ENCODE measurements at regions not wholly inside any gene's neighbourhood (a gene's known extent, or its start where the extent isn't known, plus 50 kb on each side); places are given as distances from the start of the nearest gene placed in this dataset.
"Not testable (repeated sequence)": the region's sequence is repeated elsewhere in the genome, so short reads cannot be mapped to it uniquely, and the experiment has no call there.

DNA sequence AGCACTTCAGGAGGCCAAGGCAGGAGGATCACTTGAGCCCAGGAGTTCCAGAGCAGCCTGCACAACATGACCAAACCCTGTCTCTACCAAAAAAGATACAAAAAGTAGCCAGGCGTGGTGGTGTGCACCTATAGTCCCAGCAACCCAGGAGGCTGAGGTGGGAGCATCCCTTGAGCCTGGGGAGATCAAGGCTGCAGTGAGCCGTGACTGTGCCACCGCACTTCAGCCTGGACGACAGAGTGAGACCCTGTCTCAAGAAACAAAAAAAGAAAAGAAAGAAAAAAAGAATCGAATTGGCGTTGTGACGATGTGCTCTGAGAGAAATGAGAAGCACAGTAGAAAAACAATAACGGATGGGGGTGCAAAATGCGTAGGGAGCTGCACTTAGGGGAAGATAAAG lies 101.4 kb downstream of the NDFIP1 start:
- no peaks in the 10 kb centered on the region for H3K4me1 ChIP-seq
- DNase-seq (ENCODE audit: low spot score in 2 of 2): no peak
- no peak overlapping the region for H3K27ac ChIP-seq
- TF ChIP-seq POLR2A (IDR thresholded peaks at IDR 0.05) (no peak), EP300 (IDR thresholded peaks at IDR 0.05) (no peak), POLR2AphosphoS5 (IDR thresholded peaks at IDR 0.05) (no peak)
- TF ChIP-seq, protein P1, sequence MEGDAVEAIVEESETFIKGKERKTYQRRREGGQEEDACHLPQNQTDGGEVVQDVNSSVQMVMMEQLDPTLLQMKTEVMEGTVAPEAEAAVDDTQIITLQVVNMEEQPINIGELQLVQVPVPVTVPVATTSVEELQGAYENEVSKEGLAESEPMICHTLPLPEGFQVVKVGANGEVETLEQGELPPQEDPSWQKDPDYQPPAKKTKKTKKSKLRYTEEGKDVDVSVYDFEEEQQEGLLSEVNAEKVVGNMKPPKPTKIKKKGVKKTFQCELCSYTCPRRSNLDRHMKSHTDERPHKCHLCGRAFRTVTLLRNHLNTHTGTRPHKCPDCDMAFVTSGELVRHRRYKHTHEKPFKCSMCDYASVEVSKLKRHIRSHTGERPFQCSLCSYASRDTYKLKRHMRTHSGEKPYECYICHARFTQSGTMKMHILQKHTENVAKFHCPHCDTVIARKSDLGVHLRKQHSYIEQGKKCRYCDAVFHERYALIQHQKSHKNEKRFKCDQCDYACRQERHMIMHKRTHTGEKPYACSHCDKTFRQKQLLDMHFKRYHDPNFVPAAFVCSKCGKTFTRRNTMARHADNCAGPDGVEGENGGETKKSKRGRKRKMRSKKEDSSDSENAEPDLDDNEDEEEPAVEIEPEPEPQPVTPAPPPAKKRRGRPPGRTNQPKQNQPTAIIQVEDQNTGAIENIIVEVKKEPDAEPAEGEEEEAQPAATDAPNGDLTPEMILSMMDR (IDR thresholded peaks at IDR 0.05): no peak
- no peak overlapping the region for H3K4me3 ChIP-seq
- H3K9me3 ChIP-seq: no peaks in the 10 kb centered on the region
- WGBS: 95% methylated on average over 9 of the region's 9 CpGs
- no peaks in the 10 kb centered on the region for H3K27me3 ChIP-seq
- H3K36me3 ChIP-seq: no peaks in the 10 kb centered on the region

DNA sequence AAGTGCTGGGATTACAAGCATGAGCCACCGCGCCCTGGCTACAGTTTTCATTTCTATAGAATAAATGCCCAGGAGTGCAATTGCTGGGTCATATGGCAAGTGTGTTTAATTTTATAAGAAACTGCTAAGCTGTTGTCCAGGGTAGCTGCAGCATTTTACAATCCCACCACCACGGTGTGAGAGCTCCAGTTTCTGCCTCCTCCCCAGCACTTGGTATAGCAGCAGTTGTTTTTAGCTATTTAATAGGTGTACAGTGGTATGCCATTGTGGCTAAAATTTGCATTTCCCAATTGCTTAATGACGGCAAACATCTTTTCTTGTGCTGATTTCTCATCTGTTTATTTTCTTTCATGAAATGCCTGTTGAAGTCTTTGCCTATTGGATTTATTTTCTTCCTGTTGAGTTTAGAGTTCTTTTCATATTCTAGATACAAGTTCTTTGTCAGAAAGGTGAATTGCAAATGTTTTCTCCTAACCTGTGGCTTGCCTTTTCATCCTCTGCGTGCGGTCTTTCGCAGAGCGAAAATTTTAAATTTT lies 100.3 kb downstream of the NDFIP1 start:
- H3K4me1 ChIP-seq: no peaks in the 10 kb centered on the region
- H3K27me3 ChIP-seq: no peaks in the 10 kb centered on the region
- TF ChIP-seq EP300 (IDR thresholded peaks at IDR 0.05) (no peak), POLR2A (IDR thresholded peaks at IDR 0.05) (no peak), POLR2AphosphoS5 (IDR thresholded peaks at IDR 0.05) (no peak)
- DNase-seq (ENCODE audit: low spot score in 2 of 2): no peak
- no peaks in the 10 kb centered on the region for H3K9me3 ChIP-seq
- WGBS: 84% methylated on average over 8 of the region's 8 CpGs
- no peaks in the 10 kb centered on the region for H3K36me3 ChIP-seq
- no peak overlapping the region for H3K27ac ChIP-seq
- H3K4me3 ChIP-seq: no peak overlapping the region

- 90% methylated on average over 7 of the region's 7 CpGs for WGBS
- H3K4me1 ChIP-seq; H3K27me3 ChIP-seq; H3K9me3 ChIP-seq; H3K4me3 ChIP-seq; DNase-seq (ENCODE audit: low spot score in 2 of 2); H3K27ac ChIP-seq; H3K36me3 ChIP-seq: not testable (repeated sequence)
These were observed 99.7 kb downstream of the NDFIP1 start for GRCh38 chr5:142208244-142208643.

DNA sequence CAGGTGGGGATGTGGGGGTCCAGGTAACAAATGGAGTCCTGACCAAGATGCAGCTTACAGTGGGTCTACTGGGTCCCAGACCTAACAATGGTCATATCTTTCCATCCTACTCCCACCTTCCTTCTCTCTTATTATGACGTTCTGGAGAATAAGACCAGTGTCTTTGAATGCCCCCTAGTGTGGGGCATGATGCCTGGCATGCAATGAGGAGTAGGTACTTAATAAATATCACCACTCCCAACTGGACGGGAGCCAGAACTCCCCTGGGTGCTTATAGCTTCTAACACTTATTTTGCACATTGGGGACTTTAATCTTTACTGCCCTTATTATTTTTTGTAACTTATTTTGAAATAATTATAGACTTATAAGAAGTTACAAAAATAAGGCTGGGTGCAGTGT lies 98.2 kb downstream of the NDFIP1 start:
- no peak for DNase-seq (ENCODE audit: low spot score in 2 of 2)
- WGBS: 39% methylated on average over 2 of the region's 2 CpGs
- Histone ChIP-seq H3K9me3 (no peaks in the 10 kb centered on the region), H3K27ac (no peak overlapping the region), H3K4me1 (no peaks in the 10 kb centered on the region), H3K4me3 (no peak overlapping the region), H3K27me3 (no peaks in the 10 kb centered on the region), H3K36me3 (no peaks in the 10 kb centered on the region)
- TF ChIP-seq EP300 (IDR thresholded peaks at IDR 0.05) (no peak), POLR2AphosphoS5 (IDR thresholded peaks at IDR 0.05) (no peak), POLR2A (IDR thresholded peaks at IDR 0.05) (no peak)
- TF ChIP-seq, protein P1 (IDR thresholded peaks at IDR 0.05): no peak

GRCh38 chr5:142204219-142204618 lies 95.6 kb downstream of the NDFIP1 start:
- WGBS: 65% methylated on average over 4 of the region's 4 CpGs
- H3K36me3 ChIP-seq: no peaks in the 10 kb centered on the region
- TF ChIP-seq EP300 (IDR thresholded peaks at IDR 0.05): no peak
- TF ChIP-seq POLR2A (IDR thresholded peaks at IDR 0.05): no peak
- TF ChIP-seq POLR2AphosphoS5 (IDR thresholded peaks at IDR 0.05): no peak
- TF ChIP-seq, protein P1 (IDR thresholded peaks at IDR 0.05): no peak

More at GRCh38 chr5:142204219-142204618, 95.6 kb downstream of the NDFIP1 start:
- Histone ChIP-seq H3K27me3 (no peaks in the 10 kb centered on the region), H3K4me1 (no peaks in the 10 kb centered on the region), H3K4me3 (no peak overlapping the region), H3K9me3 (no peaks in the 10 kb centered on the region), H3K27ac (no peak overlapping the region)
- DNase-seq (ENCODE audit: low spot score in 2 of 2): no peak

All from suprapubic skin (tissue), 4 donors.